Esophagus squamous epithelium (tissue), 5 donors: ENCODE measurements at regions not wholly inside any gene's neighbourhood (a gene's known extent, or its start where the extent isn't known, plus 50 kb on each side); places are given as distances from the start of the nearest gene placed in this dataset.

ENCODE experiments used
- DNase-seq: peaks from one replicate; lab custom pipeline; 2025; lab: John Stamatoyannopoulos, UW
- H3K27ac ChIP-seq, 4 donors: fragments of 200-600 bp; sonication (generic); one replicate each; pipeline ENCODE4 v1.5.1; 2016 to 2019; ENCODE audit warnings: mild to moderate bottlenecking in 1 of 4
- H3K27me3 ChIP-seq, 4 donors: fragments of 200-600 bp; sonication (generic); 1 replicate in 3 of 4; 2 replicates in 1 of 4; pipeline versions ENCODE4 v1.5.1 to v1.6.0; 2017 to 2021; ENCODE audit warnings: antibody characterized with exemption in 1 of 4
- H3K36me3 ChIP-seq, 3 donors: fragments of 200-600 bp; sonication (generic); one replicate each; pipeline ENCODE4 v1.5.1; 2016 to 2019
- H3K4me1 ChIP-seq, 3 donors: fragments of 200-600 bp; sonication (generic); one replicate each; pipeline ENCODE4 v1.5.1; 2017 to 2019
- H3K4me3 ChIP-seq, 4 donors: fragments of 200-600 bp; sonication (generic); 1 replicate in 3 of 4; 2 replicates in 1 of 4; pipeline ENCODE4 v1.5.1; 2016 to 2019; ENCODE audit warnings: mild to moderate bottlenecking in 2 of 4, moderate library complexity in 1 of 4
- H3K9me3 ChIP-seq, 3 donors: fragments of 200-600 bp; sonication (generic); one replicate each; pipeline ENCODE4 v1.5.1; 2016 to 2019
- POLR2A ChIP-seq, 4 donors: fragments of 450-650 bp; IDR thresholded peaks; one replicate each; pipeline ENCODE4 v1.6.1; 2017; ENCODE audit warnings: antibody characterized with exemption in 4 of 4, mild to moderate bottlenecking in 4 of 4, moderate library complexity in 3 of 4
- WGBS, 2 donors: methylation state at CpG; one replicate each; pipeline ENCODE4 v1.1.5; 2018; 5-methylcytosine and 5-hydroxymethylcytosine counted together
- intact Hi-C: fragments of 100-400 bp; cut with DNase I; formaldehyde crosslinking; loops from one replicate; pipeline ENCODE4 v1.15.0; 2022
- TF ChIP-seq, protein P1 (sequence below), 6 experiments: fragments of 450-650 bp in 4 of 6; fragments of 200-600 bp in 2 of 6; sonication (generic) in 2 of 6; IDR thresholded peaks; one replicate each; pipeline ENCODE4 v1.5.1; 2016 to 2019; ENCODE audit warnings: antibody characterized with exemption in 6 of 6, mild to moderate bottlenecking in 4 of 6, moderate library complexity in 4 of 6
- donor health status: DM: yes; HTN: yes; CAD: no.

DNA sequence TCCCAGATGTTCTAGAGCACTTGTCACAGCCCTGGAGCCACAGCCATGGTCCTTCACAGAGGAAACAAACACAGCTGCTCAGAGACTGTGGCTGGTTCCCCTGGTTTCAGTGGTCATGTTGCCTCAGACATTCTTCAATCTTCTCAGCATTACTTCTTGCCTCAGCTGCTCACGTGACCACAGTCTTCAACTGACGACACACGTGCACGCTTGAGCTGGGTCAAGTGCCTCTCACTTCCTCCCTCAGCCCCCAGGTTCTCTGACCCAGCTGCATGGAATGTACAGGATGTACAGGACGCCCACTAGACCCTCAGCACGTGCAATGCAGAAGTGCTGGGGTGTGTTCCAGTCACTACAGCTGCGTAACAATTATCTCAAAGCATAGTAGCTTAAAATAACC is 159.8 kb upstream of the GGTLC1 start:
- H3K4me1 ChIP-seq = peaks cover 0 to 6% (median 0%) of the 10 kb centered on the region in 3 donors
- no peaks in the 10 kb centered on the region for H3K9me3 ChIP-seq
- no peak overlapping the region for H3K27ac ChIP-seq
- intact Hi-C loops = no loop called here
- no peak overlapping the region for H3K4me3 ChIP-seq
- no peaks in the 10 kb centered on the region for H3K36me3 ChIP-seq
- 75% methylated on average over 4 to 5 of the region's 7 CpGs for WGBS, 2 donors
- no peak for TF ChIP-seq POLR2A (IDR thresholded peaks at IDR 0.05)
- TF ChIP-seq, protein P1, sequence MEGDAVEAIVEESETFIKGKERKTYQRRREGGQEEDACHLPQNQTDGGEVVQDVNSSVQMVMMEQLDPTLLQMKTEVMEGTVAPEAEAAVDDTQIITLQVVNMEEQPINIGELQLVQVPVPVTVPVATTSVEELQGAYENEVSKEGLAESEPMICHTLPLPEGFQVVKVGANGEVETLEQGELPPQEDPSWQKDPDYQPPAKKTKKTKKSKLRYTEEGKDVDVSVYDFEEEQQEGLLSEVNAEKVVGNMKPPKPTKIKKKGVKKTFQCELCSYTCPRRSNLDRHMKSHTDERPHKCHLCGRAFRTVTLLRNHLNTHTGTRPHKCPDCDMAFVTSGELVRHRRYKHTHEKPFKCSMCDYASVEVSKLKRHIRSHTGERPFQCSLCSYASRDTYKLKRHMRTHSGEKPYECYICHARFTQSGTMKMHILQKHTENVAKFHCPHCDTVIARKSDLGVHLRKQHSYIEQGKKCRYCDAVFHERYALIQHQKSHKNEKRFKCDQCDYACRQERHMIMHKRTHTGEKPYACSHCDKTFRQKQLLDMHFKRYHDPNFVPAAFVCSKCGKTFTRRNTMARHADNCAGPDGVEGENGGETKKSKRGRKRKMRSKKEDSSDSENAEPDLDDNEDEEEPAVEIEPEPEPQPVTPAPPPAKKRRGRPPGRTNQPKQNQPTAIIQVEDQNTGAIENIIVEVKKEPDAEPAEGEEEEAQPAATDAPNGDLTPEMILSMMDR (IDR thresholded peaks at IDR 0.05) = no peak
- H3K27me3 ChIP-seq = no peaks in the 10 kb centered on the region
- DNase-seq = no peak

DNA sequence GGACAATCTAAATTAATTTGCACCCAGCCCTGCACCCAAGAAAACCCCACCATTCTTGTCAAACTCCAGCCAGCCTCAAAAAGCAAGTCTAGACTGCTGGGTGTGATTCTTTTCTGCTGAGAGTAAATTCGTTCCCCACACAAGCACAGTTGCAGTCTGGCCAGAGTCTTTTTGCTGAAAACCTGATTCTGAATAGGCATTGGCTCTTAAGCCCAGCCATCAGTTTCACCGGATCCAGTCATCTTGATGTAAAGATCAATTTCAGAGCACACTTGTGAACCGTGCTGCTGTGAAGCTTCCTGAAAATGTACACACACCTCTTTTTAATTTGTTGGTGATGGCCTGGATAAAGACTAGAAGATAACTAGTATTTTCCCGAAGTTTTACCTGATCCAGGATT is 159.4 kb upstream of the GGTLC1 start:
- no peak for DNase-seq
- 64 to 79% methylated on average over 3 to 4 of the region's 4 CpGs for WGBS, 2 donors
- Histone ChIP-seq H3K27me3 (no peaks in the 10 kb centered on the region), H3K4me3 (no peak overlapping the region), H3K4me1 (peaks cover 0 to 10% (median 0%) of the 10 kb centered on the region in 3 donors), H3K36me3 (no peaks in the 10 kb centered on the region), H3K9me3 (no peaks in the 10 kb centered on the region), H3K27ac (no peak overlapping the region)
- intact Hi-C loops = no loop called here
- TF ChIP-seq, protein P1 (IDR thresholded peaks at IDR 0.05) = no peak
- no peak for TF ChIP-seq POLR2A (IDR thresholded peaks at IDR 0.05)

DNA sequence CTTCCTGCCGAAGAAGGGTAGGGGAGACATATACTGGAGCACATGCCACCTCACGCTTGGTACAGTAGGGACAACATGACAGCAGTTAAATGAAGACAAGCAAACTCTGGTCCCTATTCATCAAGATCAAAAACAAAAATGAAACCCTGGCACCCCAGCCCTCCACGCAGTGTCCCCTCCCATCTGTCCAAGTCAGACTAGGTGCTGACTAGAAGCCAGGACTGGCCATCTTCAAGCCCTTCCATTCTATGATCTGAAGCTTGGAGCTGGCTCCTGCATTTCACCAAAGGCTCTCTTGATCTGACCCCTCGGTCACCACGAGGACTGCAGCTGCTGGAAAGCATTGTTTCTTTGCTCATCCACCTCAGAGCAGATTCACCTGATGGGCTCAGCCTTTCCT is 158.9 kb upstream of the GGTLC1 start:
- 83 to 85% methylated on average over 5 of the region's 5 CpGs for WGBS, 2 donors
- H3K9me3 ChIP-seq = no peaks in the 10 kb centered on the region
- no peaks in the 10 kb centered on the region for H3K27me3 ChIP-seq
- no peak overlapping the region for H3K4me3 ChIP-seq
- H3K36me3 ChIP-seq = no peaks in the 10 kb centered on the region
- no peak for DNase-seq
- TF ChIP-seq POLR2A (IDR thresholded peaks at IDR 0.05) = no peak
- TF ChIP-seq, protein P1 (IDR thresholded peaks at IDR 0.05) = no peak
- peaks cover 0 to 13% (median 0%) of the 10 kb centered on the region in 3 donors for H3K4me1 ChIP-seq
- intact Hi-C loops = no loop called here
- no peak overlapping the region for H3K27ac ChIP-seq

DNA sequence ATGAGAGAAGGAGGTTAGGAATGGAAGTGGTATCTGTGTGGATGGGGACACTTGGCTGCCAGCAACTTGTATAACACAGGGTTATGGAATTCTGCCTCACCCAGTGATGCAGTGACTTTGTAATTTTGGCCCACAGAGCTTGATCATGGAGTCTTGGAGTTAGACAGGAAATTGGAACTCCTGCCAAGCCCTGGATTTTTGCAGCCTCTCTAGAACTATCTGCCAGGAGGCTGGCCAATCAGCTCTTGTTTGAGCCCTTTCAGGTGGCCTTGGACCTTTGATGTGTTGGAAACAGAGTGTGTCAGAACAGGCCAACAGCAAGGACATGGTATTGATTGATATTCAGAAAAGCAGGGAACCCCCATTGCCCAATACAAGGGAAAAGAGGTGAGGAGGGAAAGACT is 157.7 kb upstream of the GGTLC1 start:
- no peak for DNase-seq
- intact Hi-C loops = no loop called here
- no peak overlapping the region for H3K4me3 ChIP-seq
- no peak overlapping the region for H3K27ac ChIP-seq
- no peaks in the 10 kb centered on the region for H3K27me3 ChIP-seq
- H3K36me3 ChIP-seq = no peaks in the 10 kb centered on the region
- TF ChIP-seq, protein P1 (IDR thresholded peaks at IDR 0.05) = no peak
- TF ChIP-seq POLR2A (IDR thresholded peaks at IDR 0.05) = no peak
- peaks cover 0 to 2% (median 0%) of the 10 kb centered on the region in 3 donors for H3K9me3 ChIP-seq
- H3K4me1 ChIP-seq = peaks cover 0 to 13% (median 0%) of the 10 kb centered on the region in 3 donors

- WGBS, 2 donors = 67 to 80% methylated on average over 8 of the region's 8 CpGs
- TF ChIP-seq, protein P1 (IDR thresholded peaks at IDR 0.05) = no peak
- intact Hi-C loops = no loop called here
- DNase-seq = no peak
- Histone ChIP-seq H3K27me3 (no peaks in the 10 kb centered on the region), H3K4me3 (no peak overlapping the region), H3K9me3 (peaks cover 0 to 6% (median 0%) of the 10 kb centered on the region in 3 donors), H3K4me1 (peaks cover 0 to 13% (median 0%) of the 10 kb centered on the region in 3 donors), H3K27ac (no peak overlapping the region), H3K36me3 (no peaks in the 10 kb centered on the region)
These were observed 155.8 kb upstream of the GGTLC1 start for GRCh38 chr20:24144371-24144770.
